ENCODE measurements at regions not wholly inside any gene's neighbourhood (a gene's known extent, or its start where the extent isn't known, plus 50 kb on each side); places are given as distances from the start of the nearest gene placed in this dataset.

DNA sequence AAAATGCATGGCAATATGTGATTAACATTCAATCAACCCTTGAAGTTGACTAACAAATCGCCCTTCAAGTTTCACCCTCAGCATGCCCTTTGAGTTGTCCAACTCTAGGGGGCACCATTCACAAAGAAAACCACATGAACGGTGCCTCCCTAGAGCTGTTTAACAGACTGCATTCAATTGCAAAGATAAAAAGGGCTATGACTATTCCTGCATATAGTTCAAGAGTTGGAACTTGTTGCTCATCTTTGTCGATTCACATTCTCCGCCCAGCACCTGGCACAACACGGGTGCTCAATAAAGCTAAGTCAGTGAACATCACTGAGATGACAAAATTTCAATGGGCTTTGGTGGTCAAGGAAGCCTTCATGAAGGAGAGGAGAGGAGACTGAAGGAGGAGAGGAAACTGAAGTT lies 69.6 kb upstream of the SLC30A5 start:
- DNase-seq (ENCODE audit: missing footprints) (no peak), ATAC-seq (peak; percentile 52)
- intact Hi-C loops (cut with DNase I), result no loop called here

DNA sequence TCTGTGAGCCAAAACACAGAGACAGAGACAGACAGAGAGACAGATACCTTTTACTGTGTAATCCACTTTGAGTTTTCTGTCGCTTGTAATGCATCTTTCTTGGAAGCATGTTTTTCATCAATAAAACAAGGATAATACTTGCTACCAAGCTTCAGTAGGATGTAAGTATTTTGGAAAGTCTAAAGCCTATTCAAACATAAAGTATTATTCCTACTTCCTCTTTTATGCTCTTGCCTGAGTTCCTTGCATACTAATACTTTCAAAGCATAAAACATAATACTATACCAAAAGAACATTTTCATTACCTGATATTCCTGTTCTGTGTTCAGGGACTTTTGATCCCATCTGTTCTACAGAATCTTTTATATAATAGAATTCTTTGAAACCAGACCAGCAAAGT lies 64.5 kb upstream of the SLC30A5 start:
- DNase-seq (ENCODE audit: missing footprints), result no peak
- ATAC-seq, result no peak
- intact Hi-C loops (cut with DNase I), result no loop called here

DNA sequence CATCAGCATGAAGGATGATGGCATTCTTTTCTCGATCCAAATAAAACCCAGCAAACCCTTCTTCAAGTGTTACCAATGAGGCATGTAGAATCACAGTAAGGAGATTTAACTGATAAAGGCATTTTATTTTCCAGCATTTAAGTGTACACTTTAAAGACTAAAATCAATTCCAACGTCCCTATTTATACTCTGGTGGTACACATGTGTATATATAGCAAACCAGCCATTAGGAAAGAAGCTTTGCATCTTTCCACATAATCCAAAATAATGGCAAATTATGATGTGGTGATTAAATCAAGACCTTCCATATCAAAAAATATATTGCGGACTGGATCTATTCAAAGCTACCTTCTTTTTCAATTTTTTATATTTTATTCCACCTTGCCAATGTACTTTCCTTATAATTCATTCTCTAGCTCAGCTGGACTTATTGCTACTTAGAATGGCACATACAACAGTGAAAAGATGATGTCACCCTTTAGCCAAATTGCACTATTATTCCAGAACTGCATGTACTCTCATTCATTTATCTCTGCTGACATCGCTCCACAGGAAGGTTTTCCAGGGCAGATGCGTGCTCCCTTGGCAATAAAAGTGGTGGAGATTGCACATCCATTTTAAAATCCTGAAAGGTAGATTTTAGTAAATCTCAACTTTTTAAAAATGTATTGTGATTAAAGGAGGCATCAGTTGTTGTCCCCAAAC lies 63.3 kb upstream of the SLC30A5 start:
- ATAC-seq (no peak), DNase-seq (ENCODE audit: missing footprints) (no peak)
- intact Hi-C loops (cut with DNase I), result no loop called here

DNA sequence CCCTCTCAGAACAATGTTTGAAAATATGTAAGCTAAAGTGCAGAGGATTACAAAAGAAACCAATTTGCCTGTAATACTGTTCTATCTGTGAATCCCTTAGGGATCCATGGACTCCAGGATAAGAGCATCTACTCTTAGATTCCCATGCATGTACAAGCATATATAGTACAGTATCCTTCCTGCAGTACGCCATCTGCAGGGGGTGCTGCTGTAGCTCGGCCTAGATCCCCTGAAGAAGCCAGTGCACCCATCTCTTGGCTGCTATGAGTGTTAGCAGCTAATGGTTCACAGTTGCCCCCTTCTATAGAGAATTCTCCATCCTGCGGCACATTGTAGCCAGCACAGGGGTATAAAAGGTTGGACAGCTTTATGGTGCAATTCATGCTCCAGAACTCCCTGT lies 61.8 kb upstream of the SLC30A5 start:
- no peak for ATAC-seq
- intact Hi-C loops (cut with DNase I), result no loop called here

DNA sequence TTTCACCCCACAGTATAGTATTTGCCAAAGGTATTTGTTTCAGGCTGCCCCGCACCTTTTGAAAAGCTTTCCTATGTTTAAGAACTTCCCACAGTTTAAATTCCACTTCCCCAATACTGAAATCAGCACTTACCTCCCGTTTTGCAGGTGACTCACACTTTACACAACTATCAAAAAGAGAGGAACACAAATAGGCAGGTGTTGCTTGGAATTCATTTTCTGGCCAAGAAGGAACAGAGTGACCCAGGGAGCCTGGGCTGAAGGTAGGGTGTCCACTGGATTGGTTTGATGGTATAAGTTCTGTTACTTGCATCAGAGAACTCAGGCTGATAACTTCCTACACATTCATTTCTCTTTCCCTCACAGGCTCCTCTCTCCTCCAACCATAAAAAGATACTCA lies 60.1 kb upstream of the SLC30A5 start:
- DNase-seq (ENCODE audit: missing footprints) (no peak), ATAC-seq (no peak)
- intact Hi-C loops (cut with DNase I), result no loop called here

More for the DNA sequence above, 61.8 kb upstream of the SLC30A5 start:
- no peak for DNase-seq (ENCODE audit: missing footprints)

DNA sequence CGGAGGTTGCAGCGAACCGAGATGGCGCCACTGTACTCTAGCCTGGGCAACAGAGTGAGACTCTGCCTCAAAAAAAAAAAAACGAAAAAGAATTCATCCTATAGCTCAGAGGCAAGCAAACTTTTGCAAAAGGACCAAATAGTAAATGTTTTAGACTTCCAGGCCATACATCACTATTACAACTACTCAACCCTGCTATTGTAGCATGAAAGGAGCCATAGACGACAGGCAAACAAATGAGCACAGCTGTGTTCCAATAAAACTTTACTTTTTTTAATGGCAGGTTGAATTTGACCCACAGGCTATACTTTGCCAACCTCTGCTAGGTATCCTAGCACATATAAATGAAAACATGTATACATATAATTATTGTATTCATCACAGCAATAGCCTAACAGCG lies 58.9 kb upstream of the SLC30A5 start:
- intact Hi-C loops (cut with DNase I), result no loop called here
- DNase-seq (ENCODE audit: missing footprints) (no peak), ATAC-seq (no peak)

DNA sequence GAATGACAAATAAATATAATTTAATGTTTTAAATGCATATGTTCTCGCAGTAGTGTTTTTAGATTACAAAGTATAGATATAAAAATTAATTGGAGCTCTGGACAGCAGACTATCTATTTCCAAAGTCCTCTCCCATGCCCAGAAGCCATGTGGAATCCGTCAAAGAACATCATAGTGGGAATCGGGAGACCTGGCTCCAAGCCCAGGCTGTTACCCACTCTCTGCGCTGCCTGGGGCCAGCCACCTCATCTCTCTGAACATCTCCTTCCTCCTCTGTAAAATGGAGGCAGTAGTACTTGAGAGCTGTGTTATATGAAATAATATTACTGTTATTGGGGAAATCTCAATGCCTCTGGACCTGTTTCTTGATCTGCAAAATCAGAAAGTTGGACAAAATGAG lies 58.1 kb upstream of the SLC30A5 start:
- DNase-seq (ENCODE audit: missing footprints), result no peak
- ATAC-seq, result no peak
- intact Hi-C loops (cut with DNase I), result no loop called here

DNA sequence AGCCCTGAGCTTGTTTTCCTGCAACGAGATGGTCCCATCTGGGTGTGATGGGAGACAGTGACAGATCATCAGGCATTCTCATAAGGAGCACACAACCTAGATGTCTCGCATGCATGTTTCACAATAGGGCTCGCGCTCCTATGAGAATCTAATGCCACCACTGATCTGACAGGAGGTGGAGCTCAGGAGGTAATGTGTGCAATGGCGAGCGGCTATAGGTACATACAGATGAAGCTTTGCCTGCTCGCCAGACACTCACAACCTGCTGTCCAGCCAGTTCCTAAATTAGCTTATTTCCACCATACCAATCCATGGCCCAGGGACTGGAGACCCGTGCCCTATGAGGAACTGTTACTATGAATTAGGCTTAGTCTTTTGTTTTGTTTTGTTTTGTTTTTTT lies 55.3 kb upstream of the SLC30A5 start:
- intact Hi-C loops (cut with DNase I), result no loop called here
- no peak for ATAC-seq
- DNase-seq (ENCODE audit: missing footprints), result no peak

DNA sequence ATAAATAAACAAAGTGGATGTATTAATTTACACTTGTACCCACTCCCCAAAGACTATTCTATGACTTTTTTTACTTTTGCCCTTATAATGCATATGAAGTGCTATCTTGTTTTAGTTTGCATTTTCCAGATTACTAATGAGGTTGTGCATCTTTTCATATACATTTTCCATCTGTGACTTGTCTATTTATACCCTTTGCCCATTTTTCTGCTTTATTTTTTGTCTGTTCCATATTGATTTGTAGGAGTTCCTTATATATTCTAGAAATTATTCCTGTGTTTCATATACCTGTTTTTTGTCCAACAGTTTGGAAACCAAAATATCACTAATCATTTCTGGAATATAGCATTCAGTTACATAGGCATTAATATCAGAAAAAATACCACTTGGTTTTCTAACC lies 54.0 kb upstream of the SLC30A5 start:
- intact Hi-C loops (cut with DNase I), result loop anchor here (5.0 kb wide), 1 partner anchor 292 kb away; the partner anchor contains the start of gene CCDC125
- ATAC-seq (no peak), DNase-seq (ENCODE audit: missing footprints) (no peak)

DNA sequence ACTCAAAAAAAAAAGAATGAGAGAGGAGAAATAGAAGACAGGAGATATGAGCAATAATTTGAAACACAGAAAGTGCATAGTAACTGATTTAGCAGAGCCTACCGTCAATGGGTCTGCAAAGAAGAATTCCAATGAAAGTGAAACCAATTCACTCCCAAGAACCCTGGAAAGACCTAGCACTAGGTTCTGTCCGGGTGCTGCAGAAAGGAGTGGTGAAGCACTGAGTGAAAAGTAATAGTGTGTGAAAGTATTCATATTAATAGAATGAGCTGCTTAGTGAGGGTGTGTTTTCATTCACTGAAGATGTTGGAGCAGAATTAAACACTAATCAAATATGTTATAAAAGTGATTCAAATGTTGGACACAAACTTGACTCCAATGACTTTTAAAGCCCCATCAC lies 51.3 kb upstream of the SLC30A5 start:
- ATAC-seq (no peak), DNase-seq (ENCODE audit: missing footprints) (no peak)
- intact Hi-C loops (cut with DNase I), result loop anchor here (5.0 kb wide), 1 partner anchor 290 kb away; the partner anchor contains the start of gene CCDC125

DNA sequence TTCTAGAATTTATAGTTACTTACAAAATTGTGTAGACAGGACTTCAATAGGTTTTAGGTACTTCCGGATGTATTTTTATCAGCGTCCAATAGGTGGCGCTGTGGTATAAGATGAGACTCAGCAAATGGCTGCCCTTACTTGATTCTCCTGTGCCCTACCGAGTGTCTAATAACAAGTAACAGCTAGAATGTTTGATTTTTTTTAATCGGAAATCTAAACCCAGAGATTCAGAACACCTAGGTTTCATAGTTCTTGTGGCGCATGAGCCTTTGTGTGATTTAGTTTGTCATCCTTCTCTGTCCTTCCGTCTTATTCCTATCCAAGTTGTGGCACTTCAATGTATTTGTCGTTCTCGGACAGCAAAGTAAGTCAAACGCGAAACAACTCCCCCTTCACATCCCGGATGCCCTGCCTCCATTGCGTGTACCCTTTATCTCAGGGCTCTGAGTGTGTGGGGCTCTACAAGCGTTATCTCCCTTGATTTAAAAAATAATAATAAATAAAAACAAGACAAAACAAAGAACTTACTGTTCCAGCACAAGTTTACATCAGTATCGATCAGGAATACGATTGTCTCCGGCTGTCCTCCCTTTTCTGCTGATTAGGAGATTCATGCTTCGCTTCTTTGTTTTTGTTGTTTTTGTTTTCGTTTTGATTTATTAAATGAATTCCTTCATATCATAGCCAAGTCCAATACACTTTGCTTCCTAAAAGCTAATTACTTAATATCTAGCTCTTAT lies 50.7 kb upstream of the SLC30A5 start:
- intact Hi-C loops (cut with DNase I), result loop anchor here (5.0 kb wide), 1 partner anchor 289 kb away; the partner anchor contains the start of gene CCDC125
- peak; percentile 94 for ATAC-seq
- no peak for DNase-seq (ENCODE audit: missing footprints)

DNA sequence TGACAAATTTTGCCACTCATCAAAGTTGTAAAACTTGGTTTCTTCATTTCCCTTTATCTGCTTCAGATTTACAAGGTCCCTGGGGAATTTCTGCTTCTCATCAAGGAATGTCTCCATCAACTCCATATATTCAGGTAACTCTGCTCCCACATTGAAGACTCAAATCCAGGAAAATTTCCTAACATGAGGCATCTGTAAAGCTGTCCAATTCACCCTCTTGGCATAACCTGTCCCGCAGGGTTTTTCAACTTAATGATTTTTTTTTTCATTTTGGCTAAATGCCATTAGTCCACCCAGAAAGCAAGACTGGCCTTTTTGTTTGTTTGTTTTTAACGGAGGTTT lies 50.2 kb upstream of the SLC30A5 start:
- ATAC-seq (no peak), DNase-seq (ENCODE audit: missing footprints) (no peak)
- intact Hi-C loops (cut with DNase I), result loop anchor here (5.0 kb wide), 1 partner anchor 289 kb away; the partner anchor contains the start of gene CCDC125
